H9 (cell line): ENCODE measurements at regions not wholly inside any gene's neighbourhood (a gene's known extent, or its start where the extent isn't known, plus 50 kb on each side); places are given as distances from the start of the nearest gene placed in this dataset.

Source experiments
- DNase-seq: peaks from one replicate; pipeline ENCODE4 v3.0.0-alpha.2; 2017
- H2AFZ ChIP-seq: one replicate; pipeline ENCODE4 v1.6.1; 2013; ENCODE audit warnings: mild to moderate bottlenecking, low read length, control low read depth, moderate library complexity
- H2AK5ac ChIP-seq: 2 replicates; pipeline ENCODE4 v1.6.1; 2013; ENCODE audit warnings: low read length, control low read depth, mixed read lengths; ENCODE audit not compliant: insufficient read length
- H2BK120ac ChIP-seq: one replicate; pipeline ENCODE4 v1.6.1; 2013; ENCODE audit warnings: low read depth, mild to moderate bottlenecking, low read length, control low read depth, inconsistent platforms; ENCODE audit not compliant: poor library complexity, severe bottlenecking
- H2BK12ac ChIP-seq: 2 replicates; pipeline ENCODE4 v1.6.1; 2013; ENCODE audit warnings: low read length, control low read depth, mixed read lengths, low read depth; ENCODE audit not compliant: insufficient read length
- H2BK15ac ChIP-seq: 2 replicates; pipeline ENCODE4 v1.6.1; 2013; ENCODE audit warnings: low read depth, low read length, control low read depth
- H2BK20ac ChIP-seq: one replicate; pipeline ENCODE4 v1.6.1; 2013; ENCODE audit warnings: low read depth, mild to moderate bottlenecking, low read length, control low read depth, inconsistent platforms; ENCODE audit not compliant: poor library complexity, severe bottlenecking
- H2BK5ac ChIP-seq: 2 replicates; pipeline ENCODE4 v1.6.1; 2013; ENCODE audit warnings: low read length, control low read depth, mixed read lengths; ENCODE audit not compliant: insufficient read length
- H3K14ac ChIP-seq: 2 replicates; pipeline ENCODE4 v1.6.1; 2013; ENCODE audit warnings: low read length, control low read depth; ENCODE audit not compliant: insufficient read depth
- H3K18ac ChIP-seq: 2 replicates; pipeline ENCODE4 v1.6.1; 2013; ENCODE audit warnings: low read depth, mild to moderate bottlenecking, mixed read lengths, low read length, control low read depth; ENCODE audit not compliant: insufficient read length
- H3K23ac ChIP-seq: 2 replicates; pipeline ENCODE4 v1.6.1; 2013; ENCODE audit warnings: low read length, control low read depth, mixed read lengths, low read depth; ENCODE audit not compliant: insufficient read length
- H3K23me2 ChIP-seq: 2 replicates; pipeline ENCODE4 v1.6.1; 2013; ENCODE audit warnings: low read depth, mild to moderate bottlenecking, mixed read lengths, low read length, control low read depth; ENCODE audit not compliant: insufficient read length, poor library complexity, severe bottlenecking
- H3K27ac ChIP-seq: 2 replicates; pipeline ENCODE4 v1.5.1; 2013; ENCODE audit warnings: low read length, control low read depth, mixed read lengths, low read depth; ENCODE audit not compliant: insufficient read length
- H3K27me3 ChIP-seq: 2 replicates; pipeline ENCODE4 v1.6.1; 2013; ENCODE audit warnings: low read length, control low read depth, inconsistent platforms; ENCODE audit not compliant: insufficient read depth
- H3K4ac ChIP-seq: 2 replicates; pipeline ENCODE4 v1.6.1; 2013; ENCODE audit warnings: low read depth, mild to moderate bottlenecking, control low read depth, inconsistent platforms, low read length, moderate library complexity
- H3K4me1 ChIP-seq: 2 replicates; pipeline ENCODE4 v1.6.1; 2013; ENCODE audit warnings: low read length, control low read depth, inconsistent platforms; ENCODE audit not compliant: insufficient read depth
- H3K4me2 ChIP-seq: 2 replicates; pipeline ENCODE4 v1.6.1; 2013; ENCODE audit warnings: low read length, control low read depth, mixed read lengths; ENCODE audit not compliant: insufficient read length, insufficient read depth
- H3K56ac ChIP-seq: 2 replicates; pipeline ENCODE4 v1.6.1; 2013; ENCODE audit warnings: low read depth, mild to moderate bottlenecking, mixed read lengths, low read length, control low read depth; ENCODE audit not compliant: insufficient read length
- H3K79me1 ChIP-seq: 2 replicates; pipeline ENCODE4 v1.6.1; 2013; ENCODE audit warnings: low read depth, mild to moderate bottlenecking, moderate library complexity, low read length, control low read depth, inconsistent platforms; ENCODE audit not compliant: insufficient read depth, poor library complexity, severe bottlenecking
- H3K79me2 ChIP-seq: 2 replicates; pipeline ENCODE4 v1.6.1; 2013; ENCODE audit warnings: low read length, control low read depth, inconsistent platforms; ENCODE audit not compliant: insufficient read depth
- H3K9ac ChIP-seq: 2 replicates; pipeline ENCODE4 v1.6.1; 2013; ENCODE audit warnings: low read length, control low read depth, mixed read lengths; ENCODE audit not compliant: insufficient read length; ENCODE audit errors: extremely low read depth
- H3K9me3 ChIP-seq: one replicate; pipeline ENCODE4 v1.6.1; 2013; ENCODE audit warnings: low read depth, low read length, inconsistent platforms; ENCODE audit not compliant: control insufficient read depth
- H3T11ph ChIP-seq: one replicate; pipeline ENCODE4 v1.6.1; 2013; ENCODE audit warnings: mild to moderate bottlenecking, low read length, control low read depth, inconsistent platforms
- H4K20me1 ChIP-seq: one replicate; pipeline ENCODE4 v1.6.1; 2013; ENCODE audit not compliant: control insufficient read depth, insufficient read length, insufficient read depth
- H4K5ac ChIP-seq: 2 replicates; pipeline ENCODE4 v1.6.1; 2013; ENCODE audit warnings: low read depth, mild to moderate bottlenecking, mixed read lengths, low read length, control low read depth; ENCODE audit not compliant: insufficient read length
- H4K8ac ChIP-seq: replicated peaks from 2 replicates; pipeline ENCODE4 v1.6.1; 2013; ENCODE audit warnings: low read length, control low read depth, mixed read lengths, low read depth; ENCODE audit not compliant: insufficient read length
- H4K91ac ChIP-seq: 2 replicates; pipeline ENCODE4 v1.6.1; 2013; ENCODE audit warnings: low read depth, mild to moderate bottlenecking, moderate library complexity, mixed read lengths, low read length, control low read depth; ENCODE audit not compliant: insufficient read length
- H3K27ac Mint-ChIP-seq, 3 experiments: 2 replicates in 2 of 3; 3 replicates in 1 of 3; pipeline ENCODE4 v1.8.0; 2020 to 2021; ENCODE audit warnings: mixed read lengths in 3 of 3, mild to moderate bottlenecking in 1 of 3, moderate library complexity in 1 of 3
- H3K27me3 Mint-ChIP-seq: 2 replicates; pipeline ENCODE4 v1.8.0; 2021; ENCODE audit warnings: low read depth, mild to moderate bottlenecking, moderate library complexity, mixed read lengths
- H3K36me3 Mint-ChIP-seq, 3 experiments: 2 replicates in 2 of 3; 3 replicates in 1 of 3; pipeline ENCODE4 v1.8.0; 2020 to 2021; ENCODE audit warnings: low read depth in 3 of 3, mixed read lengths in 3 of 3; ENCODE audit not compliant: insufficient read depth in 1 of 3
- H3K4me1 Mint-ChIP-seq, 2 experiments: 2 replicates each; pipeline ENCODE4 v1.8.0; 2020; ENCODE audit warnings: mixed read lengths in 2 of 2
- H3K4me3 Mint-ChIP-seq, 2 experiments: 2 replicates in 1 of 2; 3 replicates in 1 of 2; pipeline ENCODE4 v1.8.0; 2020 to 2021; ENCODE audit warnings: mild to moderate bottlenecking in 2 of 2, mixed read lengths in 2 of 2, moderate library complexity in 1 of 2
- H3K9me3 Mint-ChIP-seq, 2 experiments: 2 replicates in 1 of 2; 3 replicates in 1 of 2; pipeline ENCODE4 v1.8.0; 2020; ENCODE audit warnings: mild to moderate bottlenecking in 2 of 2, mixed read lengths in 2 of 2, moderate library complexity in 1 of 2
- WGBS: extraction: QIAGEN DNeasy Blood & Tissue Kit; methylation state at CpG from one replicate; pipeline ENCODE4 v1.1.7; 2013; ENCODE audit warnings: missing lambda C conversion rate, low lambda C conversion rate, mixed read lengths; ENCODE audit not compliant: insufficient read length; ENCODE audit errors: extremely low coverage; 5-methylcytosine and 5-hydroxymethylcytosine counted together
- TF ChIP-seq, protein P1 (sequence below): fragments of 200-600 bp; sonication (generic); conservative IDR thresholded peaks from 3 replicates; pipeline ENCODE4 v1.8.0; 2021; ENCODE audit warnings: antibody characterized with exemption, mild to moderate bottlenecking

GRCh38 chr4:1562771-1563170, 121.3 kb downstream of the FAM53A start:
- no peak overlapping the region for H4K8ac ChIP-seq
- H2BK120ac ChIP-seq, result no peak overlapping the region
- no CpG with 5 or more reads among the region's 12 CpGs for WGBS
- no peak overlapping the region for H3K4me2 ChIP-seq
- no peak overlapping the region for H3K14ac ChIP-seq
- no peaks in the 10 kb centered on the region for H4K20me1 ChIP-seq
- no peak overlapping the region for H2BK15ac ChIP-seq
- H2AK5ac ChIP-seq, result no peak overlapping the region
- no peak overlapping the region for H4K91ac ChIP-seq
- no peak overlapping the region for H3K56ac ChIP-seq
- H2BK20ac ChIP-seq, result no peak overlapping the region
- Mint-ChIP-seq H3K4me1 (peaks cover 7 to 15% of the 10 kb centered on the region in 2 experiments), H3K4me3 (no peak overlapping the region), H3K27me3 (peaks cover 7% of the 10 kb centered on the region), H3K27ac (no peak overlapping the region), H3K9me3 (no peaks in the 10 kb centered on the region; a peak in 1 of 5 replicates), H3K36me3 (no peaks in the 10 kb centered on the region; a peak in 1 of 7 replicates)
- H3K4ac ChIP-seq, result no peak overlapping the region
- no peak overlapping the region for H2AFZ ChIP-seq
- no peak overlapping the region for H2BK5ac ChIP-seq
- H3K79me2 ChIP-seq, result no peaks in the 10 kb centered on the region
- H3T11ph ChIP-seq, result no peak overlapping the region
- no peaks in the 10 kb centered on the region for H3K23me2 ChIP-seq
- no peak overlapping the region for H4K5ac ChIP-seq
- no peak overlapping the region for H3K27ac ChIP-seq
- no peak overlapping the region for H3K18ac ChIP-seq
- H3K9ac ChIP-seq, result no peak overlapping the region
- H3K23ac ChIP-seq, result no peak overlapping the region
- peaks cover 2% of the 10 kb centered on the region; the same call in 1 of the 2 replicates for H3K4me1 ChIP-seq
- H3K79me1 ChIP-seq, result no peaks in the 10 kb centered on the region
- H3K27me3 ChIP-seq, result no peaks in the 10 kb centered on the region
- TF ChIP-seq, protein P1, sequence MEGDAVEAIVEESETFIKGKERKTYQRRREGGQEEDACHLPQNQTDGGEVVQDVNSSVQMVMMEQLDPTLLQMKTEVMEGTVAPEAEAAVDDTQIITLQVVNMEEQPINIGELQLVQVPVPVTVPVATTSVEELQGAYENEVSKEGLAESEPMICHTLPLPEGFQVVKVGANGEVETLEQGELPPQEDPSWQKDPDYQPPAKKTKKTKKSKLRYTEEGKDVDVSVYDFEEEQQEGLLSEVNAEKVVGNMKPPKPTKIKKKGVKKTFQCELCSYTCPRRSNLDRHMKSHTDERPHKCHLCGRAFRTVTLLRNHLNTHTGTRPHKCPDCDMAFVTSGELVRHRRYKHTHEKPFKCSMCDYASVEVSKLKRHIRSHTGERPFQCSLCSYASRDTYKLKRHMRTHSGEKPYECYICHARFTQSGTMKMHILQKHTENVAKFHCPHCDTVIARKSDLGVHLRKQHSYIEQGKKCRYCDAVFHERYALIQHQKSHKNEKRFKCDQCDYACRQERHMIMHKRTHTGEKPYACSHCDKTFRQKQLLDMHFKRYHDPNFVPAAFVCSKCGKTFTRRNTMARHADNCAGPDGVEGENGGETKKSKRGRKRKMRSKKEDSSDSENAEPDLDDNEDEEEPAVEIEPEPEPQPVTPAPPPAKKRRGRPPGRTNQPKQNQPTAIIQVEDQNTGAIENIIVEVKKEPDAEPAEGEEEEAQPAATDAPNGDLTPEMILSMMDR, result no peak
- DNase-seq, result no peak
- no peak overlapping the region for H2BK12ac ChIP-seq
- H3K9me3 ChIP-seq, result no peaks in the 10 kb centered on the region
